Astrocyte of the spinal cord (primary cell): ENCODE measurements at regions not wholly inside any gene's neighbourhood (a gene's known extent, or its start where the extent isn't known, plus 50 kb on each side); places are given as distances from the start of the nearest gene placed in this dataset.

ENCODE experiments used
- DNase-seq: peaks from one replicate; pipeline ENCODE4 v3.0.0; 2011; ENCODE audit warnings: low read depth, low spot score
- H3K4me3 ChIP-seq: 2 replicates; pipeline ENCODE4 v1.5.1; 2011; ENCODE audit warnings: low read depth, mild to moderate bottlenecking, low read length, moderate library complexity
- CTCF ChIP-seq: IDR thresholded peaks from 2 replicates; pipeline ENCODE4 v1.5.1; 2012; ENCODE audit warnings: low read depth, mild to moderate bottlenecking, low read length, inconsistent platforms
- in situ Hi-C: cut with HindIII; loops from 2 replicates; pipeline ENCODE4 v1.10.0; 2017; ENCODE audit warnings: low sequenced_read_pairs

GRCh38 chr7:132635127-132635526 lies 58.9 kb upstream of the PLXNA4 start:
- no peak for DNase-seq
- no peak for TF ChIP-seq CTCF
- in situ Hi-C loops: no loop called here
- no peak overlapping the region for H3K4me3 ChIP-seq

GRCh38 chr7:132630834-132631233 lies 54.6 kb upstream of the PLXNA4 start:
- DNase-seq: no peak
- no peak overlapping the region for H3K4me3 ChIP-seq
- no peak for TF ChIP-seq CTCF
- in situ Hi-C loops: no loop called here
